ENCODE measurements at regions not wholly inside any gene's neighbourhood (a gene's known extent, or its start where the extent isn't known, plus 50 kb on each side); places are given as distances from the start of the nearest gene placed in this dataset.

- no peak for DNase-seq
- intact Hi-C loops (cut with DNase I) = no loop called here
- 80 to 84% methylated on average over 2 to 3 of the region's 3 CpGs for WGBS, 2 donors
- no peak overlapping the region for H3K4me3 ChIP-seq
- no peaks in the 10 kb centered on the region for H3K36me3 ChIP-seq
- no peak for TF ChIP-seq POLR2A (IDR thresholded peaks at IDR 0.05)
- TF ChIP-seq CTCF (IDR thresholded peaks at IDR 0.05) = no peak
- H3K9me3 ChIP-seq = no peaks in the 10 kb centered on the region
- H3K27me3 ChIP-seq = no peaks in the 10 kb centered on the region
- no peak overlapping the region for H3K27ac ChIP-seq
- H3K4me1 ChIP-seq = no peaks in the 10 kb centered on the region
These were observed 236.4 kb downstream of the FLRT2 start for GRCh38 chr14:85766295-85766694.

- no peak for DNase-seq
- WGBS, 2 donors = 63 to 75% methylated on average over 6 of the region's 6 CpGs
- Histone ChIP-seq H3K36me3 (no peaks in the 10 kb centered on the region), H3K27ac (no peak overlapping the region), H3K27me3 (no peaks in the 10 kb centered on the region), H3K4me3 (no peak overlapping the region), H3K9me3 (no peaks in the 10 kb centered on the region), H3K4me1 (no peaks in the 10 kb centered on the region)
- TF ChIP-seq POLR2A (IDR thresholded peaks at IDR 0.05) = no peak
- no peak for TF ChIP-seq CTCF (IDR thresholded peaks at IDR 0.05)
- intact Hi-C loops (cut with DNase I) = no loop called here
These were observed 234.9 kb downstream of the FLRT2 start for GRCh38 chr14:85764822-85765221.

- Histone ChIP-seq H3K27ac (no peak overlapping the region), H3K9me3 (no peaks in the 10 kb centered on the region), H3K4me1 (no peaks in the 10 kb centered on the region), H3K36me3 (no peaks in the 10 kb centered on the region), H3K27me3 (no peaks in the 10 kb centered on the region), H3K4me3 (no peak overlapping the region)
- DNase-seq = no peak
- no peak for TF ChIP-seq CTCF (IDR thresholded peaks at IDR 0.05)
- TF ChIP-seq POLR2A (IDR thresholded peaks at IDR 0.05) = no peak
- WGBS, 2 donors = 75 to 77% methylated on average over 4 of the region's 4 CpGs
- intact Hi-C loops (cut with DNase I) = no loop called here
These were observed 232.6 kb downstream of the FLRT2 start for GRCh38 chr14:85762526-85762925.

- no peaks in the 10 kb centered on the region for H3K4me1 ChIP-seq
- intact Hi-C loops (cut with DNase I) = no loop called here
- TF ChIP-seq CTCF (IDR thresholded peaks at IDR 0.05) (no peak), POLR2A (IDR thresholded peaks at IDR 0.05) (no peak)
- no peak overlapping the region for H3K27ac ChIP-seq
- H3K36me3 ChIP-seq = no peaks in the 10 kb centered on the region
- H3K27me3 ChIP-seq = no peaks in the 10 kb centered on the region
- DNase-seq = no peak
- H3K4me3 ChIP-seq = no peak overlapping the region
- no peaks in the 10 kb centered on the region for H3K9me3 ChIP-seq
- 30 to 50% methylated on average over 2 of the region's 2 CpGs for WGBS, 2 donors
These were observed 222.2 kb downstream of the FLRT2 start for GRCh38 chr14:85752175-85752574.

GRCh38 chr14:85744573-85744972 lies 214.6 kb downstream of the FLRT2 start:
- Histone ChIP-seq H3K4me3 (no peak overlapping the region), H3K27ac (no peak overlapping the region), H3K36me3 (no peaks in the 10 kb centered on the region), H3K4me1 (no peaks in the 10 kb centered on the region), H3K27me3 (no peaks in the 10 kb centered on the region), H3K9me3 (no peaks in the 10 kb centered on the region)
- DNase-seq = no peak
- TF ChIP-seq POLR2A (IDR thresholded peaks at IDR 0.05) (no peak), CTCF (IDR thresholded peaks at IDR 0.05) (no peak)
- intact Hi-C loops (cut with DNase I) = no loop called here
- 84 to 85% methylated on average over 4 of the region's 4 CpGs for WGBS, 2 donors

Measured in esophagus squamous epithelium (tissue), 5 donors.